ENCODE measurements at regions not wholly inside any gene's neighbourhood (a gene's known extent, or its start where the extent isn't known, plus 50 kb on each side); places are given as distances from the start of the nearest gene placed in this dataset.
A peak's percentile ranks its signal among the peaks of the same experiment; 100 is the strongest.

- H3K27me3 ChIP-seq (replicated peaks in 1 of 7) = no peaks in the 10 kb centered on the region
- intact Hi-C loops (cut with DNase I; ENCODE audit: low total_unique reads) = no loop called here
- no peaks in the 10 kb centered on the region for H3K9me3 ChIP-seq
- H3K4me1 ChIP-seq = no peaks in the 10 kb centered on the region
- DNase-seq = no peak
- no peak overlapping the region for H3K4me3 ChIP-seq
- H3K27ac ChIP-seq = no peak overlapping the region
- WGBS, 5 donors = 93 to 98% (median 96%) methylated on average over 4 of the region's 4 CpGs
- H3K36me3 ChIP-seq = no peaks in the 10 kb centered on the region
- TF ChIP-seq POLR2AphosphoS5 (IDR thresholded peaks at IDR 0.05) (no peak), POLR2A (IDR thresholded peaks at IDR 0.05) (no peak), CTCF (IDR thresholded peaks at IDR 0.05 in 8 of 11, conservative IDR thresholded peaks at IDR 0.05 in 3 of 11) (no peak)
Observed at GRCh38 chr7:148950806-148951205, 66.7 kb upstream of the EZH2 start.

GRCh38 chr7:148944935-148945934 lies 61.1 kb upstream of the EZH2 start:
- WGBS, 5 donors = 63 to 85% (median 75%) methylated on average over 6 to 8 of the region's 8 CpGs
- peak; percentile 35 for DNase-seq
- TF ChIP-seq CTCF (IDR thresholded peaks at IDR 0.05 in 8 of 11, conservative IDR thresholded peaks at IDR 0.05 in 3 of 11) (no peak), POLR2A (IDR thresholded peaks at IDR 0.05) (no peak), POLR2AphosphoS5 (IDR thresholded peaks at IDR 0.05) (no peak)
- intact Hi-C loops (cut with DNase I; ENCODE audit: low total_unique reads) = no loop called here
- Histone ChIP-seq H3K27ac (no peak overlapping the region), H3K9me3 (no peaks in the 10 kb centered on the region), H3K4me1 (peaks cover 8 to 19% (median 11%) of the 10 kb centered on the region in 6 donors), H3K4me3 (no peak overlapping the region), H3K36me3 (no peaks in the 10 kb centered on the region), H3K27me3 (replicated peaks in 1 of 7) (no peaks in the 10 kb centered on the region)

GRCh38 chr7:148941598-148942275 lies 57.6 kb upstream of the EZH2 start:
- Histone ChIP-seq H3K27me3 (replicated peaks in 1 of 7) (no peaks in the 10 kb centered on the region), H3K27ac (peak overlapping the region; percentile 89 to 94 (median 92)), H3K4me3 (peak overlapping the region; percentile 68 to 92 (median 84)), H3K4me1 (peaks cover 11 to 31% (median 17%) of the 10 kb centered on the region in 6 donors), H3K36me3 (no peaks in the 10 kb centered on the region), H3K9me3 (no peaks in the 10 kb centered on the region)
- no peak for TF ChIP-seq POLR2A (IDR thresholded peaks at IDR 0.05)
- TF ChIP-seq CTCF (IDR thresholded peaks at IDR 0.05 in 8 of 11, conservative IDR thresholded peaks at IDR 0.05 in 3 of 11) = peak in 9 of 11 experiments; percentile 11 to 51 (median 29)
- peak in 1 of 3 donors; percentile 39 for TF ChIP-seq POLR2AphosphoS5 (IDR thresholded peaks at IDR 0.05)
- 7 to 12% (median 9%) methylated on average over 17 of the region's 17 CpGs for WGBS, 5 donors
- DNase-seq = peak; percentile 86
- intact Hi-C loops (cut with DNase I; ENCODE audit: low total_unique reads) = no loop called here
